ENCODE measurements at regions not wholly inside any gene's neighbourhood (a gene's known extent, or its start where the extent isn't known, plus 50 kb on each side); places are given as distances from the start of the nearest gene placed in this dataset.

- H3K4me3 ChIP-seq (replicated peaks in 1 of 3; ENCODE audit: insufficient read depth in 1 of 3, low read depth in 1 of 3, low read length in 3 of 3), result no peak overlapping the region
- H3K9me1 ChIP-seq (replicated peaks; ENCODE audit: control insufficient read depth, extremely low read depth, insufficient read depth, low read length), result no peaks in the 10 kb centered on the region
- no peaks in the 10 kb centered on the region for H3K36me3 ChIP-seq (ENCODE audit: control insufficient read depth in 2 of 2, extremely low read depth in 1 of 2, insufficient read depth in 2 of 2, low read length in 2 of 2)
- no peaks in the 10 kb centered on the region for H3K27me3 ChIP-seq (ENCODE audit: control insufficient read depth in 2 of 2, insufficient read depth in 2 of 2, low read length in 2 of 2)
- FAIRE-seq, result no peak
- CTCF ChIA-PET, result interaction anchor here (1.4 kb wide), 1 partner anchor 13 kb away, joined by 3 read pairs; no protein-coding TSS in a partner anchor
- DNase-seq (ENCODE audit: low read depth, low spot score), result no peak
- intact Hi-C loops (cut with micrococcal nuclease) (no loop called here), dilution Hi-C loops (cut with MboI; ENCODE audit: extremely low pct_ligation_motif_present, low sequenced_read_pairs) (no loop called here)
- TF ChIP-seq MAX (IDR thresholded peaks at IDR 0.05; ENCODE audit: insufficient read depth, insufficient read length) (no peak), CTCF (IDR thresholded peaks at IDR 0.05; ENCODE audit: extremely low read depth in 1 of 2, insufficient read depth in 1 of 2, low read depth in 1 of 2, low read length in 2 of 2) (no peak), POLR2A (IDR thresholded peaks at IDR 0.05; ENCODE audit: low read depth, low read length) (no peak), EZH2 (IDR thresholded peaks at IDR 0.05; ENCODE audit: borderline replicate concordance, low read depth, low read length, severe bottlenecking) (no peak), POLR2AphosphoS5 (IDR thresholded peaks at IDR 0.05; ENCODE audit: insufficient read depth, low read depth, low read length) (no peak), MYC (IDR thresholded peaks at IDR 0.05; ENCODE audit: low read depth, low read length) (no peak), FOS (IDR thresholded peaks at IDR 0.05; ENCODE audit: borderline replicate concordance, insufficient read depth, low read length) (no peak), GATA2 (IDR thresholded peaks at IDR 0.05; ENCODE audit: insufficient read depth, insufficient read length, low read depth, low read length) (no peak)
- H3K9me3 ChIP-seq (replicated peaks; ENCODE audit: control insufficient read depth, insufficient read depth, low read length), result no peaks in the 10 kb centered on the region
- no peaks in the 10 kb centered on the region for H4K20me1 ChIP-seq (replicated peaks; ENCODE audit: control insufficient read depth, extremely low read depth, insufficient read depth, low read length)
- H3K27ac ChIP-seq (ENCODE audit: insufficient read depth, low read depth, low read length), result no peak overlapping the region
- H3K79me2 ChIP-seq (ENCODE audit: control insufficient read depth, insufficient read depth, low read length), result no peaks in the 10 kb centered on the region
- no TSS peak for BruUV-seq (replicated peaks)
- H2AFZ ChIP-seq (ENCODE audit: low read depth, low read length), result no peak overlapping the region
- no peak overlapping the region for H3K9ac ChIP-seq (replicated peaks; ENCODE audit: extremely low read depth, insufficient read depth, low read length)
- POLR2A ChIA-PET, result no interaction called here
- H3K4me2 ChIP-seq (ENCODE audit: insufficient read depth, low read length), result no peak overlapping the region
- H3K4me1 ChIP-seq (ENCODE audit: control insufficient read depth, extremely low read depth, insufficient read depth, low read length), result no peaks in the 10 kb centered on the region
Observed at GRCh38 chr5:117568126-117568525, 993.5 kb upstream of the SEMA6A start.
